Ammon's horn (tissue), 1 donor: ENCODE measurements at regions not wholly inside any gene's neighbourhood (a gene's known extent, or its start where the extent isn't known, plus 50 kb on each side); places are given as distances from the start of the nearest gene placed in this dataset.

Source experiments
- DNase-seq: peaks from one replicate; pipeline ENCODE4 v3.0.0-alpha.2; 2016; ENCODE audit warnings: low spot score

GRCh38 chr11:27907091-27907490 is 200.9 kb downstream of the KIF18A start:
- DNase-seq: no peak

- no peak for DNase-seq
Observed at GRCh38 chr11:27904358-27905055, 203.4 kb downstream of the KIF18A start.

GRCh38 chr11:27902981-27903624 is 202.8 kb upstream of the BDNF start:
- no peak for DNase-seq

GRCh38 chr11:27898166-27898565 is 197.9 kb upstream of the BDNF start:
- DNase-seq: no peak

GRCh38 chr11:27896096-27896495 is 195.8 kb upstream of the BDNF start:
- no peak for DNase-seq

- no peak for DNase-seq
Observed at GRCh38 chr11:27894552-27894951, 194.3 kb upstream of the BDNF start.

- peak; percentile 4 for DNase-seq
Observed at GRCh38 chr11:27886857-27887256, 186.6 kb upstream of the BDNF start.

- DNase-seq: no peak
Observed at GRCh38 chr11:27882066-27882697, 181.9 kb upstream of the BDNF start.

- DNase-seq: no peak
Observed at GRCh38 chr11:27875831-27876775, 175.8 kb upstream of the BDNF start.

- no peak for DNase-seq
Observed at GRCh38 chr11:27874998-27875830, 175.0 kb upstream of the BDNF start.

GRCh38 chr11:27873664-27874063 is 173.4 kb upstream of the BDNF start:
- no peak for DNase-seq

- no peak for DNase-seq
Observed at GRCh38 chr11:27871056-27871455, 170.8 kb upstream of the BDNF start.

GRCh38 chr11:27869701-27870100 is 169.4 kb upstream of the BDNF start:
- no peak for DNase-seq

GRCh38 chr11:27868709-27869108 is 168.5 kb upstream of the BDNF start:
- no peak for DNase-seq

GRCh38 chr11:27868226-27868625 is 168.0 kb upstream of the BDNF start:
- DNase-seq: no peak

GRCh38 chr11:27865105-27865504 is 164.8 kb upstream of the BDNF start:
- DNase-seq: no peak

- DNase-seq: no peak
Observed at GRCh38 chr11:27864611-27865010, 164.4 kb upstream of the BDNF start.

- no peak for DNase-seq
Observed at GRCh38 chr11:27864091-27864491, 163.8 kb upstream of the BDNF start.

GRCh38 chr11:27863637-27864036 is 163.4 kb upstream of the BDNF start:
- no peak for DNase-seq

GRCh38 chr11:27861706-27862430 is 161.6 kb upstream of the BDNF start:
- peak; percentile 59 for DNase-seq

GRCh38 chr11:27860811-27861210 is 160.6 kb upstream of the BDNF start:
- DNase-seq: no peak
